ENCODE measurements at regions not wholly inside any gene's neighbourhood (a gene's known extent, or its start where the extent isn't known, plus 50 kb on each side); places are given as distances from the start of the nearest gene placed in this dataset.

GRCh38 chr4:106717091-106717490, 319.0 kb downstream of the DKK2 start:
- Histone ChIP-seq H3K9me3 (ENCODE audit: control insufficient read depth, insufficient read depth, low read length) (no peaks in the 10 kb centered on the region), H3K4me3 (ENCODE audit: low read depth, low read length) (no peak overlapping the region), H3K36me3 (ENCODE audit: control insufficient read depth, insufficient read depth, low read length) (no peaks in the 10 kb centered on the region), H3K27ac (ENCODE audit: low read depth, low read length) (no peak overlapping the region), H3K27me3 (ENCODE audit: control insufficient read depth, insufficient read depth, low read length) (no peaks in the 10 kb centered on the region), H3K4me1 (ENCODE audit: control insufficient read depth, insufficient read depth, low read length) (no peaks in the 10 kb centered on the region)
- peak in 1 of 6 donors; percentile 21 for DNase-seq (ENCODE audit: low read depth in 4 of 6, low spot score in 6 of 6)
- 40% methylated on average over 1 of the region's 4 CpGs for WGBS (ENCODE audit: insufficient coverage)

GRCh38 chr4:106715825-106716224, 320.3 kb downstream of the DKK2 start:
- H3K4me1 ChIP-seq (ENCODE audit: control insufficient read depth, insufficient read depth, low read length) = no peaks in the 10 kb centered on the region
- H3K36me3 ChIP-seq (ENCODE audit: control insufficient read depth, insufficient read depth, low read length) = no peaks in the 10 kb centered on the region
- H3K4me3 ChIP-seq (ENCODE audit: low read depth, low read length) = no peak overlapping the region
- no peaks in the 10 kb centered on the region for H3K9me3 ChIP-seq (ENCODE audit: control insufficient read depth, insufficient read depth, low read length)
- H3K27me3 ChIP-seq (ENCODE audit: control insufficient read depth, insufficient read depth, low read length) = no peaks in the 10 kb centered on the region
- no peak for DNase-seq (ENCODE audit: low read depth in 4 of 6, low spot score in 6 of 6)
- no peak overlapping the region for H3K27ac ChIP-seq (ENCODE audit: low read depth, low read length)

- Histone ChIP-seq H3K9me3 (ENCODE audit: control insufficient read depth, insufficient read depth, low read length) (no peaks in the 10 kb centered on the region), H3K36me3 (ENCODE audit: control insufficient read depth, insufficient read depth, low read length) (no peaks in the 10 kb centered on the region), H3K27me3 (ENCODE audit: control insufficient read depth, insufficient read depth, low read length) (no peaks in the 10 kb centered on the region), H3K27ac (ENCODE audit: low read depth, low read length) (no peak overlapping the region), H3K4me1 (ENCODE audit: control insufficient read depth, insufficient read depth, low read length) (no peaks in the 10 kb centered on the region), H3K4me3 (ENCODE audit: low read depth, low read length) (no peak overlapping the region)
- no peak for DNase-seq (ENCODE audit: low read depth in 4 of 6, low spot score in 6 of 6)
- 85% methylated on average over 2 of the region's 5 CpGs for WGBS (ENCODE audit: insufficient coverage)
Observed at GRCh38 chr4:106708464-106708816, 327.7 kb downstream of the DKK2 start.

GRCh38 chr4:106707776-106708463, 328.2 kb downstream of the DKK2 start:
- 80% methylated on average over 1 of the region's 2 CpGs for WGBS (ENCODE audit: insufficient coverage)
- Histone ChIP-seq H3K4me3 (ENCODE audit: low read depth, low read length) (no peak overlapping the region), H3K36me3 (ENCODE audit: control insufficient read depth, insufficient read depth, low read length) (no peaks in the 10 kb centered on the region), H3K27me3 (ENCODE audit: control insufficient read depth, insufficient read depth, low read length) (no peaks in the 10 kb centered on the region), H3K27ac (ENCODE audit: low read depth, low read length) (no peak overlapping the region), H3K4me1 (ENCODE audit: control insufficient read depth, insufficient read depth, low read length) (no peaks in the 10 kb centered on the region), H3K9me3 (ENCODE audit: control insufficient read depth, insufficient read depth, low read length) (no peaks in the 10 kb centered on the region)
- peak in 1 of 6 donors; percentile 6 for DNase-seq (ENCODE audit: low read depth in 4 of 6, low spot score in 6 of 6)

- Histone ChIP-seq H3K27me3 (ENCODE audit: control insufficient read depth, insufficient read depth, low read length) (no peaks in the 10 kb centered on the region), H3K36me3 (ENCODE audit: control insufficient read depth, insufficient read depth, low read length) (no peaks in the 10 kb centered on the region), H3K27ac (ENCODE audit: low read depth, low read length) (no peak overlapping the region), H3K4me3 (ENCODE audit: low read depth, low read length) (no peak overlapping the region), H3K4me1 (ENCODE audit: control insufficient read depth, insufficient read depth, low read length) (no peaks in the 10 kb centered on the region), H3K9me3 (ENCODE audit: control insufficient read depth, insufficient read depth, low read length) (no peaks in the 10 kb centered on the region)
- no peak for DNase-seq (ENCODE audit: low read depth in 4 of 6, low spot score in 6 of 6)
- whole genome bisulfite sequencing (ENCODE audit: insufficient coverage) = 50% methylated on average over 2 of the region's 6 CpGs
Observed at GRCh38 chr4:106704253-106704870, 331.8 kb downstream of the DKK2 start.

GRCh38 chr4:106700321-106700720, 331.7 kb upstream of the GIMD1 start:
- no peaks in the 10 kb centered on the region for H3K4me1 ChIP-seq (ENCODE audit: control insufficient read depth, insufficient read depth, low read length)
- peaks cover 1% of the 10 kb centered on the region for H3K9me3 ChIP-seq (ENCODE audit: control insufficient read depth, insufficient read depth, low read length)
- no peak overlapping the region for H3K27ac ChIP-seq (ENCODE audit: low read depth, low read length)
- H3K27me3 ChIP-seq (ENCODE audit: control insufficient read depth, insufficient read depth, low read length) = no peaks in the 10 kb centered on the region
- no peak for DNase-seq (ENCODE audit: low read depth in 4 of 6, low spot score in 6 of 6)
- no peaks in the 10 kb centered on the region for H3K36me3 ChIP-seq (ENCODE audit: control insufficient read depth, insufficient read depth, low read length)
- WGBS (ENCODE audit: insufficient coverage) = 92% methylated on average over 2 of the region's 2 CpGs
- H3K4me3 ChIP-seq (ENCODE audit: low read depth, low read length) = no peak overlapping the region

- 50% methylated on average over 1 of the region's 1 CpG for WGBS (ENCODE audit: insufficient coverage)
- no peak for DNase-seq (ENCODE audit: low read depth in 4 of 6, low spot score in 6 of 6)
Observed at GRCh38 chr4:106698621-106699195, 330.1 kb upstream of the GIMD1 start.

GRCh38 chr4:106695501-106696262, 327.1 kb upstream of the GIMD1 start:
- Histone ChIP-seq H3K4me1 (ENCODE audit: control insufficient read depth, insufficient read depth, low read length) (no peaks in the 10 kb centered on the region), H3K27ac (ENCODE audit: low read depth, low read length) (peak overlapping the region; percentile 19), H3K9me3 (ENCODE audit: control insufficient read depth, insufficient read depth, low read length) (peaks cover 1% of the 10 kb centered on the region), H3K27me3 (ENCODE audit: control insufficient read depth, insufficient read depth, low read length) (no peaks in the 10 kb centered on the region), H3K4me3 (ENCODE audit: low read depth, low read length) (no peak overlapping the region), H3K36me3 (ENCODE audit: control insufficient read depth, insufficient read depth, low read length) (no peaks in the 10 kb centered on the region)
- 40% methylated on average over 1 of the region's 4 CpGs for WGBS (ENCODE audit: insufficient coverage)
- peak in 1 of 6 donors; percentile 29 for DNase-seq (ENCODE audit: low read depth in 4 of 6, low spot score in 6 of 6)

More at GRCh38 chr4:106698621-106699195, 330.1 kb upstream of the GIMD1 start:
- Histone ChIP-seq H3K4me3 (ENCODE audit: low read depth, low read length) (no peak overlapping the region), H3K9me3 (ENCODE audit: control insufficient read depth, insufficient read depth, low read length) (peaks cover 1% of the 10 kb centered on the region), H3K36me3 (ENCODE audit: control insufficient read depth, insufficient read depth, low read length) (no peaks in the 10 kb centered on the region), H3K27ac (ENCODE audit: low read depth, low read length) (no peak overlapping the region), H3K4me1 (ENCODE audit: control insufficient read depth, insufficient read depth, low read length) (no peaks in the 10 kb centered on the region), H3K27me3 (ENCODE audit: control insufficient read depth, insufficient read depth, low read length) (no peaks in the 10 kb centered on the region)

GRCh38 chr4:106694232-106694631, 325.7 kb upstream of the GIMD1 start:
- WGBS (ENCODE audit: insufficient coverage) = 95% methylated on average over 2 of the region's 2 CpGs

More at GRCh38 chr4:106694232-106694631, 325.7 kb upstream of the GIMD1 start:
- H3K4me3 ChIP-seq (ENCODE audit: low read depth, low read length) = no peak overlapping the region
- no peaks in the 10 kb centered on the region for H3K36me3 ChIP-seq (ENCODE audit: control insufficient read depth, insufficient read depth, low read length)
- H3K4me1 ChIP-seq (ENCODE audit: control insufficient read depth, insufficient read depth, low read length) = no peaks in the 10 kb centered on the region
- H3K9me3 ChIP-seq (ENCODE audit: control insufficient read depth, insufficient read depth, low read length) = peaks cover 1% of the 10 kb centered on the region
- no peak overlapping the region for H3K27ac ChIP-seq (ENCODE audit: low read depth, low read length)
- no peaks in the 10 kb centered on the region for H3K27me3 ChIP-seq (ENCODE audit: control insufficient read depth, insufficient read depth, low read length)
- DNase-seq (ENCODE audit: low read depth in 4 of 6, low spot score in 6 of 6) = no peak

All from spinal cord (tissue), 9 donors.